GM23248 (cell line): ENCODE measurements at regions not wholly inside any gene's neighbourhood (a gene's known extent, or its start where the extent isn't known, plus 50 kb on each side); places are given as distances from the start of the nearest gene placed in this dataset.

Experiments
- DNase-seq: peaks from one replicate; pipeline ENCODE4 v3.0.0-alpha.2; 2015
- H2AFZ ChIP-seq: fragments of 200-600 bp; sonication (generic); 2 replicates; pipeline ENCODE4 v1.6.1; 2016; ENCODE audit warnings: antibody characterized with exemption
- H3F3A ChIP-seq: fragments of 200-600 bp; sonication (generic); 2 replicates; pipeline ENCODE4 v1.6.1; 2016; ENCODE audit warnings: mild to moderate bottlenecking, antibody characterized with exemption, mixed run types; ENCODE audit not compliant: insufficient read depth
- H3K27ac ChIP-seq: fragments of 200-600 bp; sonication (generic); 2 replicates; pipeline ENCODE4 v1.5.1; 2016; ENCODE audit warnings: mild to moderate bottlenecking
- H3K27me3 ChIP-seq: fragments of 200-600 bp; sonication (generic); replicated peaks from 2 replicates; pipeline ENCODE4 v1.6.1; 2016; ENCODE audit warnings: mild to moderate bottlenecking; ENCODE audit not compliant: insufficient read depth
- H3K36me3 ChIP-seq: fragments of 200-600 bp; sonication (generic); 2 replicates; pipeline ENCODE4 v1.6.1; 2016; ENCODE audit warnings: low read depth, mild to moderate bottlenecking
- H3K4me1 ChIP-seq: fragments of 200-600 bp; sonication (generic); 2 replicates; pipeline ENCODE4 v1.6.1; 2016; ENCODE audit warnings: mild to moderate bottlenecking; ENCODE audit not compliant: insufficient read depth
- H3K4me2 ChIP-seq: fragments of 200-600 bp; sonication (generic); one replicate; pipeline ENCODE4 v1.6.1; 2016; ENCODE audit warnings: mild to moderate bottlenecking; ENCODE audit not compliant: unreplicated experiment
- H3K4me3 ChIP-seq: fragments of 200-600 bp; sonication (generic); 2 replicates; pipeline ENCODE4 v1.5.1; 2016; ENCODE audit warnings: mild to moderate bottlenecking
- H3K79me2 ChIP-seq: fragments of 200-600 bp; sonication (generic); 2 replicates; pipeline ENCODE4 v1.6.1; 2016; ENCODE audit warnings: mild to moderate bottlenecking; ENCODE audit not compliant: insufficient read depth
- H3K9ac ChIP-seq: fragments of 200-600 bp; sonication (generic); 2 replicates; pipeline ENCODE4 v1.6.1; 2016; ENCODE audit warnings: mild to moderate bottlenecking
- H3K9me2 ChIP-seq: fragments of 200-600 bp; sonication (generic); 2 replicates; pipeline ENCODE4 v1.6.1; 2016; ENCODE audit warnings: mixed run types, mild to moderate bottlenecking, moderate library complexity; ENCODE audit not compliant: insufficient read depth
- H3K9me3 ChIP-seq: fragments of 200-600 bp; sonication (generic); one replicate; pipeline ENCODE4 v1.6.1; 2017; ENCODE audit warnings: low read depth
- H4K20me1 ChIP-seq: fragments of 200-600 bp; sonication (generic); 2 replicates; pipeline ENCODE4 v1.6.0; 2016; ENCODE audit not compliant: insufficient read depth
- EZH2 ChIP-seq: fragments of 200-600 bp; sonication (generic); IDR thresholded peaks from 2 replicates; pipeline ENCODE4 v1.6.1; 2018; ENCODE audit warnings: antibody characterized with exemption, mild to moderate bottlenecking; ENCODE audit not compliant: insufficient read depth, poor library complexity, severe bottlenecking
- EZH2phosphoT487 ChIP-seq: fragments of 200-600 bp; sonication (generic); IDR thresholded peaks from 2 replicates; pipeline ENCODE4 v1.6.1; 2018; ENCODE audit warnings: antibody characterized with exemption, moderate library complexity, mild to moderate bottlenecking, low read depth; ENCODE audit not compliant: insufficient read depth
- WGBS, 2 experiments: methylation state at CpG; one replicate each; pipeline ENCODE4 v1.1.6; 2015 to 2017; ENCODE audit warnings: low lambda C conversion rate in 2 of 2, low coverage in 1 of 2; ENCODE audit errors: missing lambda C conversion rate in 2 of 2; 5-methylcytosine and 5-hydroxymethylcytosine counted together
- in situ Hi-C: fragments of 300-500 bp; cut with MboI; formaldehyde crosslinking; loops from 2 replicates; pipeline ENCODE4 v1.15.0; 2020

- Histone ChIP-seq H3K27me3 (no peaks in the 10 kb centered on the region), H3K36me3 (no peaks in the 10 kb centered on the region), H3K79me2 (no peaks in the 10 kb centered on the region), H3K27ac (no peak overlapping the region), H2AFZ (no peak overlapping the region), H3F3A (0 out of 2 replicates have a peak, but pooled peaks cover 4% of the 10 kb centered on the region), H3K4me1 (no peaks in the 10 kb centered on the region), H3K4me3 (no peak overlapping the region), H4K20me1 (no peaks in the 10 kb centered on the region), H3K9me2 (no peaks in the 10 kb centered on the region), H3K9ac (no peak overlapping the region), H3K4me2 (no peak overlapping the region), H3K9me3 (no peaks in the 10 kb centered on the region)
- in situ Hi-C loops, result no loop called here
- no peak for TF ChIP-seq EZH2phosphoT487
- TF ChIP-seq EZH2, result no peak
- 89 to 98% methylated on average over 2 of the region's 2 CpGs for WGBS, 2 experiments
- DNase-seq, result peak; percentile 42
Measured at GRCh38 chr12:78797196-78797931, 67.2 kb upstream of the SYT1 start.

DNA sequence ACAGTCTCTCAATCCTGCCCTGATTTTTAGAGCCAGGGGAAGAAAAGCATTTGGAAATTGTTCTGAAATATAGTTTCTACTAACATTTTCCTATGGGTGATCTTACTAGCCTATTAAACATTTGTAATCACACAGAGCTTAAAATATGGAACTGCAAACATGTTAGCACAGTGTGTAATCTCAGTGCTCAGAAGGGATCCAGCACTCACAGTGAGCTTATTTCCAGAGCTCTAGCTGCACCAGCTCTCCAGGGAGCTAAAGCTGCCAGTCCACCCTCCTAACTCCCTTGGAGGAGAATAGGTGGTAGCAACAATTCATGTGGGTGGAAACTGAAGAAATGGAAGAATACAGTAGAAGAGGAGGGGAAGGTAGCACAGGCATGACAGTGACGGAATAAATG, 64.9 kb upstream of the SYT1 start:
- Histone ChIP-seq H3K27ac (no peak overlapping the region), H3F3A (0 out of 2 replicates have a peak, but pooled peaks cover 10% of the 10 kb centered on the region), H3K9me2 (no peaks in the 10 kb centered on the region), H4K20me1 (no peaks in the 10 kb centered on the region), H3K4me3 (no peak overlapping the region), H3K36me3 (no peaks in the 10 kb centered on the region), H3K4me1 (no peaks in the 10 kb centered on the region), H3K9ac (no peak overlapping the region), H3K79me2 (no peaks in the 10 kb centered on the region), H3K9me3 (no peaks in the 10 kb centered on the region), H3K27me3 (no peaks in the 10 kb centered on the region), H2AFZ (no peak overlapping the region), H3K4me2 (no peak overlapping the region)
- no peak for DNase-seq
- in situ Hi-C loops, result no loop called here
- TF ChIP-seq EZH2, result no peak
- no peak for TF ChIP-seq EZH2phosphoT487
- WGBS, 2 experiments, result 97 to 100% methylated on average over 1 of the region's 1 CpG

DNA sequence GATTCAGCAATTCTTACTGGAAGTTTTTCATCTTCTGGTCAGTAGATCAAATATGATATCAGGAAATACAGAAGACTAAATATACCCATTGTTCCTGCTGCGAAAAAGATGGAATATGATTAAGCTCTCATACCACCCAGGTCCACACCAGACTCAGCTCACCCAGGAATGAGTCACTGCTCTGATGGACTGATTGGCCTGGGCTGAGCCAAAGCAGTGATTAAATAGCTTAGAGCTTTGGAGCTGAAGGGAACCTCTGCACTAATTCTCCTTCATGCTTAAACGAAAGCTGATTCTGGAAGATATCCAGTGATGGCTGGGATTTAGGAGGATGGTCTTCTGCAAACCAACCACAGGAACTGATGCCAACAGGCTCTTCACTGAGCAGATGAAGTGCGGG, 62.0 kb upstream of the SYT1 start:
- in situ Hi-C loops, result no loop called here
- Histone ChIP-seq H2AFZ (no peak overlapping the region), H3K79me2 (no peaks in the 10 kb centered on the region), H3K4me1 (no peaks in the 10 kb centered on the region), H3K36me3 (no peaks in the 10 kb centered on the region), H3K9me2 (no peaks in the 10 kb centered on the region), H3K9ac (no peak overlapping the region), H4K20me1 (no peaks in the 10 kb centered on the region), H3K9me3 (no peaks in the 10 kb centered on the region), H3F3A (0 out of 2 replicates have a peak, but pooled peaks cover 10% of the 10 kb centered on the region), H3K4me3 (no peak overlapping the region), H3K27ac (no peak overlapping the region), H3K4me2 (no peak overlapping the region), H3K27me3 (no peaks in the 10 kb centered on the region)
- peak; percentile 58 for DNase-seq
- 47 to 48% methylated on average over 3 of the region's 3 CpGs for WGBS, 2 experiments
- TF ChIP-seq EZH2phosphoT487, result no peak
- TF ChIP-seq EZH2, result no peak

- Histone ChIP-seq H3K27me3 (no peaks in the 10 kb centered on the region), H3K9me2 (no peaks in the 10 kb centered on the region), H2AFZ (no peak overlapping the region), H3K27ac (no peak overlapping the region), H3K4me3 (no peak overlapping the region), H3K79me2 (no peaks in the 10 kb centered on the region), H3K9me3 (no peaks in the 10 kb centered on the region), H3K36me3 (no peaks in the 10 kb centered on the region), H3K4me2 (no peak overlapping the region), H3K9ac (no peak overlapping the region), H3F3A (0 out of 2 replicates have a peak, but pooled peaks cover 10% of the 10 kb centered on the region), H4K20me1 (no peaks in the 10 kb centered on the region), H3K4me1 (no peaks in the 10 kb centered on the region)
- WGBS, 2 experiments, result 95 to 100% methylated on average over 28 to 39 of the region's 39 CpGs
- in situ Hi-C loops, result no loop called here
- TF ChIP-seq EZH2phosphoT487, result no peak
- TF ChIP-seq EZH2, result no peak
- DNase-seq, result no peak
Measured at GRCh38 chr12:78804262-78804661, 60.3 kb upstream of the SYT1 start.
